NT2/D1 (cell line): ENCODE measurements at regions not wholly inside any gene's neighbourhood (a gene's known extent, or its start where the extent isn't known, plus 50 kb on each side); places are given as distances from the start of the nearest gene placed in this dataset.

Experiments used
- DNase-seq: peaks from one replicate; pipeline ENCODE4 v3.0.0-alpha.2; 2011; ENCODE audit warnings: low read depth, low spot score
- H3K27me3 ChIP-seq: 2 replicates; pipeline ENCODE4 v1.6.0; 2011; ENCODE audit warnings: mild to moderate bottlenecking; ENCODE audit not compliant: insufficient read length, insufficient read depth
- H3K36me3 ChIP-seq: 2 replicates; pipeline ENCODE4 v1.6.1; 2011; ENCODE audit warnings: mild to moderate bottlenecking, low read length, mixed read lengths; ENCODE audit not compliant: insufficient read depth, insufficient read length
- H3K4me1 ChIP-seq: 2 replicates; pipeline ENCODE4 v1.5.1; 2011; ENCODE audit not compliant: insufficient read depth, insufficient read length
- H3K4me3 ChIP-seq: 2 replicates; pipeline ENCODE4 v1.5.1; 2011; ENCODE audit warnings: low read depth; ENCODE audit not compliant: insufficient read length
- H3K9ac ChIP-seq: 2 replicates; pipeline ENCODE4 v1.6.0; 2011; ENCODE audit warnings: low read depth; ENCODE audit not compliant: insufficient read length
- H3K9me3 ChIP-seq: 2 replicates; pipeline ENCODE4 v1.5.1; 2011; ENCODE audit warnings: mild to moderate bottlenecking, low read length; ENCODE audit not compliant: insufficient read depth
- SUZ12 ChIP-seq: IDR thresholded peaks from 2 replicates; pipeline ENCODE4 v1.6.1; 2011; ENCODE audit not compliant: insufficient read length, insufficient read depth; ENCODE audit errors: extremely low read depth
- YY1 ChIP-seq: IDR thresholded peaks from 2 replicates; pipeline ENCODE4 v1.6.1; 2011; ENCODE audit not compliant: insufficient read length, insufficient read depth
- ZNF274 ChIP-seq: IDR thresholded peaks from 2 replicates; pipeline ENCODE4 v1.6.1; 2011; ENCODE audit warnings: mild to moderate bottlenecking, low read depth, low read length

DNA sequence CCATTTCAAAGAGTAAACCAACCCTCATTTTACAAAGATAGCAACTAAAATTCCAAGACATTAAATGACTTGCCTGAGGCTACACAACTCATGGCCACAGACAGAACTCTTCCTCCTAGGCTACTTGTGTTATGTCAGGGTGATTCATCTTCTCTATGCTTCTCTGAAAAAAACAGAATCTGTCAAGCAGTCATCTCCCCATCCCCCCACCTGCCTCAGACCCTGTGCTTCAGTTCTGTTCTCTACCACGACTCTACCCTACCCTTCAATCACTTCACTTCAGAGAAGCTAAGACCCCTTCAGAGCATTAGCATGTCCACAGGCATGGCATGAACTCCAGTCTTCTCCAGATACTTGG is 277.7 kb upstream of the PTGER4 start:
- TF ChIP-seq SUZ12 = no peak
- no peak for TF ChIP-seq ZNF274
- no peak for TF ChIP-seq YY1
- H3K27me3 ChIP-seq = no peaks in the 10 kb centered on the region
- no peak overlapping the region for H3K9ac ChIP-seq
- no peak for DNase-seq
- no peaks in the 10 kb centered on the region for H3K36me3 ChIP-seq
- no peak overlapping the region for H3K4me3 ChIP-seq
- no peaks in the 10 kb centered on the region for H3K9me3 ChIP-seq
- no peaks in the 10 kb centered on the region for H3K4me1 ChIP-seq

DNA sequence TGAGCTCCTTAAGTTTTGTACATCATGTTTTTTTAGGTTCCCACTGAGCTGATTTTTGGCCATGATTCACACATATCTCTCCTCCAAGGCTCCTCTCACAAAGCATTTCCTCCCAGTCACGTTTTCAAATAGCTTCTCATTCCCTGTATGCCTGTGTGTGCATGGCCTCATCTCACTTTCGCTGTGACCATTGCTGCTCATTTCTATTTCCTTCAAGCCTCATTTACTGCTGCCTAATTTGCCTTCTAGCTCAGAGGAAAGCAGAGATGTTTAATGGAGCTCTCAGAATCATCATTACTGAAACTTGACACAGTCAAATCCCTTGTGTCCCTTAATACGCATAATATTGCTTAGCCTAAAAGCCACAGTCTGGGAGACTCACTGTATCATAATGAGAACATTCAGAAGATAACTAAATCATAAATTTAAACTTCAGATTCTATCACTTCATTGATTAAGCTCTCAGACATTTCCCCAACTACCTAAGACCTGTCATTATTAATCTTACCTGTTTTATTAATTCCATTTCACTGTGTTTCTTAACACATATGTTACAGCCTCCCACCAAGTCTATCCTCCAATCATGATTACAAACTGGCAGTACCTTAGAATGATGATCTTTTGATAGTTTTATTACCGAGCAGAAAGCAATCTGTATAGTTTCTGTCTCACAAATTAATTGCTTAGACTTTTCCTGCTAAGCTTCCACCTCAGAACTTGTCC is 278.3 kb upstream of the PTGER4 start:
- Histone ChIP-seq H3K36me3 (no peaks in the 10 kb centered on the region), H3K27me3 (no peaks in the 10 kb centered on the region), H3K9ac (no peak overlapping the region), H3K4me1 (no peaks in the 10 kb centered on the region), H3K4me3 (no peak overlapping the region), H3K9me3 (no peaks in the 10 kb centered on the region)
- no peak for DNase-seq
- TF ChIP-seq YY1 (no peak), ZNF274 (no peak), SUZ12 (no peak)

DNA sequence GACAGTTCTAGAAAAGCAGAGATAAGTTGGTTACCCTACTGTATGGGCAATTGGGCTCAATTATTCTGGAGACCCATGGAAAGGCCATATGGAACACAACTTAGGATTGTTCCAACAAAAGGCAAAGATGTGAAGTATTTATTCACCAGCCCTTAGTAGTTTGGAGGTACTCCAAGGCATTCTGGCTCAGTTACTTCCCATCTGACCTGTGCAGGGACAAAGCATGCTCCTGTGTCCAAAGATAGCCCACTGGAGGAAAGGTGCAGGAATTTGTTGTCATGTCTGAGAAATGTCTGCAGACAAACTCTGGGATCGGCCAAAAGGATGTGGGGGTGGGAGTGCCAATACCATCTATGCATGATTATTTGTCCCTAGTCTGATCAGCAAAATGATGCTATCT is 279.5 kb upstream of the PTGER4 start:
- H3K9ac ChIP-seq = no peak overlapping the region
- H3K4me1 ChIP-seq = no peaks in the 10 kb centered on the region
- no peaks in the 10 kb centered on the region for H3K27me3 ChIP-seq
- H3K36me3 ChIP-seq = no peaks in the 10 kb centered on the region
- H3K9me3 ChIP-seq = no peaks in the 10 kb centered on the region
- H3K4me3 ChIP-seq = no peak overlapping the region
- no peak for TF ChIP-seq SUZ12
- no peak for TF ChIP-seq YY1
- no peak for TF ChIP-seq ZNF274
- DNase-seq = no peak

DNA sequence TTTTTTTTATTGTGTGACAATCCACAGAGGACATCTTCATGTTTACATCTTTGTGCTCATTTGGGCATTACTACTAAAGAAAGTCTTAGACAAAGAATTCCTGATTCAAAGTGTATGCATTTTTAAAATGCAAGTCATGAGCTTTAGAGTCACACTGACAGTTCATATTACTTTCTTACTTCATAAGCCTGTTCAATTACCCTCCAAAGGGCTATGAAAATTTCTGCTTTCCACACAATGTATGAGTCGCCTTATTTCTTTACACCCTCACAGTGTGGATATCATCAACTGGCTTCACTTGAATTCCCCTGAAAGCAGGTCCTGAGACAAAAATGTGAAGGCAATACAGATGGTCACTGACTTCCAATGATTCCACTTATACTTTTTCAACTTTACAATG is 280.4 kb upstream of the PTGER4 start:
- Histone ChIP-seq H3K9ac (no peak overlapping the region), H3K27me3 (no peaks in the 10 kb centered on the region), H3K4me3 (no peak overlapping the region), H3K4me1 (no peaks in the 10 kb centered on the region), H3K36me3 (no peaks in the 10 kb centered on the region), H3K9me3 (no peaks in the 10 kb centered on the region)
- no peak for TF ChIP-seq YY1
- no peak for DNase-seq

DNA sequence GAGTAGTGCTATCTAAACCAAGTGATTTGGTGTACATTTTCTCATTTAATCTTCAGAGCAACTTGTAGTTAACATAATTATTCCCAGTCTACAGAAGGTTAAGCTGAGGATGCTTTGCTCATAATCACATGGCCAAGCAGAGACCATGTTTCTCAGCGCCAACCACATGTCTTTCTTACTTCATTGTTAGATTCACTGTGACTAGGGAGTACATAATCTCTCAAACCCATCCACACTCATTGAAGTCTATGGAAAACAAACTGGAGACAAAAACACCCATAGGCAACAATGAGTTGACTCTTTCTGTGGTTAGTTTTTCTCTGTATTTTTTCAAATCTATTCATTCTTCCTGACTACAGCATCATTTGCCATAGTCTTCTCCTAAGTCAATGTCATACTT is 281.7 kb upstream of the PTGER4 start:
- Histone ChIP-seq H3K4me1 (no peaks in the 10 kb centered on the region), H3K27me3 (no peaks in the 10 kb centered on the region), H3K36me3 (no peaks in the 10 kb centered on the region), H3K9me3 (no peaks in the 10 kb centered on the region), H3K9ac (no peak overlapping the region), H3K4me3 (no peak overlapping the region)
- TF ChIP-seq ZNF274 (no peak), YY1 (no peak), SUZ12 (no peak)
- no peak for DNase-seq

DNA sequence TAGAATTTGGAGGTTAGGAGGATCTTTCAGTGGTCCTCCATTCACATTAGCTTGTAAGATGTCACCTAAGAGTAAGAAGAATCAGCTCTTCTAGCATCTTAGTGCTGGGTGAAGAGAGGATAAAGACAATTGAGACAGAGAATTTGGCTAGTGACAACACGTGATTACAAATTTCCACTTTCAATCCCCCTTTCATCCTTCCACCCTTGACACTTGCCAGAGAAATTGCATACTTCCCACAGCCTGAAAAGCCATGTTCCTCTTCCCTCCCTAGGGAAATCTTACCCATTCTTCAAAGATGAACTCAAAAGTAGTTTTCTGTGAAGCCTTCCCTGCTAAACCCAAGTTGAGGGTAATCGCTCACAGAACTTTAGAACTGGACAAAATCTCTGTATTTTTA is 282.6 kb upstream of the PTGER4 start:
- no peak for DNase-seq
- H3K4me3 ChIP-seq = no peak overlapping the region
- TF ChIP-seq ZNF274 (no peak), YY1 (no peak), SUZ12 (no peak)
- H3K4me1 ChIP-seq = no peaks in the 10 kb centered on the region
- no peaks in the 10 kb centered on the region for H3K9me3 ChIP-seq
- no peaks in the 10 kb centered on the region for H3K36me3 ChIP-seq
- H3K9ac ChIP-seq = no peak overlapping the region
- no peaks in the 10 kb centered on the region for H3K27me3 ChIP-seq

DNA sequence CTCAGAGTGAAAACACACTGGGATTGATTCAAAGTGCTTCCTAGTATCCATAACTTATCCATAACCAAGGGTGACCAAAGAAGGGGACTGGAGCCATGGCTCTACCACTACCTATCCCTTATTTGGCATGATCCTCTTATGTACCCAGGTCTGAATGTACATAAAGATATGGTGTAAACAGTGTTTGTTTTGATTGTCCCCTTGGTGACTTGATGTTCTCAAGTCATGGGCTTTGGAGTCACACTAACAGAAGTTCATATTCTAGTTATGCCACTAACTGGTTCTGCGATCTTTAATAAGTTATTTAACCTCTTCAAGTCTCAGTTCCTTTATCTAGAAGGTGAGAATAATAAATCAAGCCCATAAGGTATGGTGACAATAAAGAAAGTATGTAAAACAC is 283.4 kb upstream of the PTGER4 start:
- no peak for DNase-seq
- Histone ChIP-seq H3K4me3 (no peak overlapping the region), H3K9ac (no peak overlapping the region), H3K27me3 (no peaks in the 10 kb centered on the region), H3K4me1 (no peaks in the 10 kb centered on the region), H3K9me3 (no peaks in the 10 kb centered on the region), H3K36me3 (no peaks in the 10 kb centered on the region)
- no peak for TF ChIP-seq SUZ12
- no peak for TF ChIP-seq ZNF274
- TF ChIP-seq YY1 = no peak
